GM12878 (cell line): ENCODE measurements at regions not wholly inside any gene's neighbourhood (a gene's known extent, or its start where the extent isn't known, plus 50 kb on each side); places are given as distances from the start of the nearest gene placed in this dataset.

Experiments used
- CEBPB ChIP-seq, 2 experiments: fragments of 150-350 bp in 1 of 2; IDR thresholded peaks; 2 replicates each; pipeline ENCODE4 v1.6.1; 2012 to 2014; ENCODE audit warnings: low read depth in 2 of 2, low read length in 2 of 2, borderline replicate concordance in 1 of 2, inconsistent platforms in 1 of 2
- CREB1 ChIP-seq: IDR thresholded peaks from 2 replicates; pipeline ENCODE4 v1.6.1; 2012; ENCODE audit warnings: low read depth, mild to moderate bottlenecking, inconsistent platforms
- EP300 ChIP-seq, 2 experiments: fragments of 150-350 bp in 1 of 2; IDR thresholded peaks; 2 replicates each; pipeline ENCODE4 v1.6.1; 2011 to 2012; ENCODE audit warnings: low read depth in 2 of 2, low read length in 2 of 2, borderline replicate concordance in 1 of 2, improper control_type of control experiment in 1 of 2, inconsistent platforms in 1 of 2; ENCODE audit not compliant: control insufficient read depth in 1 of 2
- EZH2 ChIP-seq: IDR thresholded peaks from 2 replicates; pipeline ENCODE4 v1.6.1; 2012; ENCODE audit warnings: low read depth, mild to moderate bottlenecking, control low read depth, inconsistent platforms, low read length, borderline replicate concordance; ENCODE audit not compliant: control insufficient read depth
- HDGF ChIP-seq: fragments of 450-650 bp; IDR thresholded peaks from 2 replicates; pipeline ENCODE4 v1.6.1; 2016; ENCODE audit warnings: antibody characterized with exemption
- MTA3 ChIP-seq: IDR thresholded peaks from 2 replicates; pipeline ENCODE4 v1.6.1; 2012; ENCODE audit warnings: low read length, inconsistent platforms, borderline replicate concordance
- POLR2A ChIP-seq: IDR thresholded peaks from 2 replicates; pipeline ENCODE4 v1.6.1; 2011; ENCODE audit warnings: low read depth, mild to moderate bottlenecking, low read length
- TF ChIP-seq, protein P1 (sequence below), 3 experiments: IDR thresholded peaks in 2 of 3; conservative IDR thresholded peaks in 1 of 3; 2 replicates each; pipeline ENCODE4 v1.5.1; 2011; ENCODE audit warnings: low read depth in 3 of 3, low read length in 3 of 3, mild to moderate bottlenecking in 3 of 3, control low read depth in 2 of 3, moderate library complexity in 2 of 3, inconsistent platforms in 1 of 3, mixed read lengths in 1 of 3; ENCODE audit not compliant: control insufficient read depth in 2 of 3, insufficient read depth in 1 of 3; ENCODE audit errors: extremely low read depth in 1 of 3
- TF ChIP-seq, protein P2 (sequence below): fragments of 450-650 bp; IDR thresholded peaks from 2 replicates; pipeline ENCODE4 v1.6.1; 2017; ENCODE audit warnings: mild to moderate bottlenecking, low read depth, inconsistent platforms; ENCODE audit not compliant: poor library complexity, severe bottlenecking

DNA sequence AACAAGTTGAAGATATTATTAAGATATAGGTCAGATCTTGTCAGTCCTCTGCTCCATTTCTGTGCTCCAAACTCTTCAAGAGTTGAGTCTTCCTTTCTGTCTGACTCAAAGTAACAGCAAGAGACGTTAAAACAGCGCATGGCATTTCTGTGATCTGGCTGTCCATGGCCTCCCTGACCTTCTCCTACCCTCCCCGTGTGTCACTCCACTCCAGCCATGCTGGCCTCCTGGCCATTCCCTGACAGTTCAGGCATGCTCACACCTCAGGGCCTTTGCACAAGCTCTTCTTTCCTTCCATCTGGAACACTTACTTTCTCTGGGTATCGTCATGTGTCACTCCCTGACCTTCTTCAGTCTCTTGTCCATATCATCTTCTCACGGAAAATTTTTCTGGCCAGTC, 229.0 kb downstream of the CENPF start:
- TF ChIP-seq, protein P1, sequence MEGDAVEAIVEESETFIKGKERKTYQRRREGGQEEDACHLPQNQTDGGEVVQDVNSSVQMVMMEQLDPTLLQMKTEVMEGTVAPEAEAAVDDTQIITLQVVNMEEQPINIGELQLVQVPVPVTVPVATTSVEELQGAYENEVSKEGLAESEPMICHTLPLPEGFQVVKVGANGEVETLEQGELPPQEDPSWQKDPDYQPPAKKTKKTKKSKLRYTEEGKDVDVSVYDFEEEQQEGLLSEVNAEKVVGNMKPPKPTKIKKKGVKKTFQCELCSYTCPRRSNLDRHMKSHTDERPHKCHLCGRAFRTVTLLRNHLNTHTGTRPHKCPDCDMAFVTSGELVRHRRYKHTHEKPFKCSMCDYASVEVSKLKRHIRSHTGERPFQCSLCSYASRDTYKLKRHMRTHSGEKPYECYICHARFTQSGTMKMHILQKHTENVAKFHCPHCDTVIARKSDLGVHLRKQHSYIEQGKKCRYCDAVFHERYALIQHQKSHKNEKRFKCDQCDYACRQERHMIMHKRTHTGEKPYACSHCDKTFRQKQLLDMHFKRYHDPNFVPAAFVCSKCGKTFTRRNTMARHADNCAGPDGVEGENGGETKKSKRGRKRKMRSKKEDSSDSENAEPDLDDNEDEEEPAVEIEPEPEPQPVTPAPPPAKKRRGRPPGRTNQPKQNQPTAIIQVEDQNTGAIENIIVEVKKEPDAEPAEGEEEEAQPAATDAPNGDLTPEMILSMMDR (IDR thresholded peaks at IDR 0.05 in 2 of 3, conservative IDR thresholded peaks at IDR 0.05 in 1 of 3; ENCODE audit: control insufficient read depth in 2 of 3, extremely low read depth in 1 of 3, insufficient read depth in 1 of 3, low read depth in 3 of 3, low read length in 3 of 3) = no peak
- TF ChIP-seq CREB1 (no peak), EZH2 (no peak), MTA3 (no peak), HDGF (no peak), CEBPB (IDR thresholded peaks at IDR 0.05; ENCODE audit: borderline replicate concordance in 1 of 2, low read depth in 2 of 2, low read length in 2 of 2) (no peak), EP300 (IDR thresholded peaks at IDR 0.05; ENCODE audit: borderline replicate concordance in 1 of 2, control insufficient read depth in 1 of 2, low read depth in 2 of 2, low read length in 2 of 2) (no peak), POLR2A (no peak)
- TF ChIP-seq, protein P2, sequence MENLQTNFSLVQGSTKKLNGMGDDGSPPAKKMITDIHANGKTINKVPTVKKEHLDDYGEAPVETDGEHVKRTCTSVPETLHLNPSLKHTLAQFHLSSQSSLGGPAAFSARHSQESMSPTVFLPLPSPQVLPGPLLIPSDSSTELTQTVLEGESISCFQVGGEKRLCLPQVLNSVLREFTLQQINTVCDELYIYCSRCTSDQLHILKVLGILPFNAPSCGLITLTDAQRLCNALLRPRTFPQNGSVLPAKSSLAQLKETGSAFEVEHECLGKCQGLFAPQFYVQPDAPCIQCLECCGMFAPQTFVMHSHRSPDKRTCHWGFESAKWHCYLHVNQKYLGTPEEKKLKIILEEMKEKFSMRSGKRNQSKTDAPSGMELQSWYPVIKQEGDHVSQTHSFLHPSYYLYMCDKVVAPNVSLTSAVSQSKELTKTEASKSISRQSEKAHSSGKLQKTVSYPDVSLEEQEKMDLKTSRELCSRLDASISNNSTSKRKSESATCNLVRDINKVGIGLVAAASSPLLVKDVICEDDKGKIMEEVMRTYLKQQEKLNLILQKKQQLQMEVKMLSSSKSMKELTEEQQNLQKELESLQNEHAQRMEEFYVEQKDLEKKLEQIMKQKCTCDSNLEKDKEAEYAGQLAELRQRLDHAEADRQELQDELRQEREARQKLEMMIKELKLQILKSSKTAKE = no peak
